IgD-negative memory B cell (primary cell): ENCODE measurements at regions not wholly inside any gene's neighbourhood (a gene's known extent, or its start where the extent isn't known, plus 50 kb on each side); places are given as distances from the start of the nearest gene placed in this dataset.

Experiments
- H3K27ac Mint-ChIP-seq, 3 donors: one replicate each; pipeline ENCODE4 v1.8.0; 2020 to 2022; ENCODE audit warnings: mild to moderate bottlenecking in 3 of 3, mixed read lengths in 3 of 3, moderate library complexity in 1 of 3
- H3K27me3 Mint-ChIP-seq: one replicate; pipeline ENCODE4 v1.8.0; 2021; ENCODE audit warnings: mixed read lengths
- H3K36me3 Mint-ChIP-seq: one replicate; pipeline ENCODE4 v1.8.0; 2020; ENCODE audit warnings: mild to moderate bottlenecking, mixed read lengths
- H3K4me1 Mint-ChIP-seq, 3 donors: one replicate each; pipeline ENCODE4 v1.8.0; 2020 to 2022; ENCODE audit warnings: mixed read lengths in 3 of 3, mild to moderate bottlenecking in 1 of 3
- H3K4me3 Mint-ChIP-seq, 4 donors: one replicate each; pipeline ENCODE4 v1.8.0; 2020 to 2022; ENCODE audit warnings: mild to moderate bottlenecking in 4 of 4, mixed read lengths in 4 of 4, moderate library complexity in 3 of 4
- H3K9me3 Mint-ChIP-seq, 3 donors: one replicate each; pipeline ENCODE4 v1.8.0; 2020 to 2021; ENCODE audit warnings: mixed read lengths in 3 of 3, mild to moderate bottlenecking in 1 of 3

DNA sequence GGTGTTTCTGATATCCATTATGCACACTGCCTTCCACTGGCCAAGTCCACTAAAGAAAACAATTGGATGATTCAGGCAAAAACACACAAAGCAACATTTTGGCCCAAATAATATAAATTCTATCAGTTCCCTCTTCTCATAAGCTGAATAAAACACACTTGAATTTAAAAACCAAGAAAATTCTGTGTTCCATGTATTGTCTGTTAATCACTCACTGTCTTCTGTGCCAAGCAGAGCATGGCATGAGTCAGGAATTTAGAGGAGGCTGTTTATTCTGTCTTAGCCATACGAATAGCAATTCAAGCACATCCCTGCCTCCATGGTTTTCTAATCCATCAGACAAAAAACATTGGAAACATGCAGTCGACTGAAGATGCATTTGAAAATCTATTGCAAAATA lies 215.6 kb upstream of the UMPS start:
- Mint-ChIP-seq H3K4me3 (no peak overlapping the region), H3K9me3 (no peaks in the 10 kb centered on the region), H3K36me3 (no peaks in the 10 kb centered on the region), H3K4me1 (no peaks in the 10 kb centered on the region), H3K27me3 (peaks cover 17% of the 10 kb centered on the region), H3K27ac (no peak overlapping the region)

DNA sequence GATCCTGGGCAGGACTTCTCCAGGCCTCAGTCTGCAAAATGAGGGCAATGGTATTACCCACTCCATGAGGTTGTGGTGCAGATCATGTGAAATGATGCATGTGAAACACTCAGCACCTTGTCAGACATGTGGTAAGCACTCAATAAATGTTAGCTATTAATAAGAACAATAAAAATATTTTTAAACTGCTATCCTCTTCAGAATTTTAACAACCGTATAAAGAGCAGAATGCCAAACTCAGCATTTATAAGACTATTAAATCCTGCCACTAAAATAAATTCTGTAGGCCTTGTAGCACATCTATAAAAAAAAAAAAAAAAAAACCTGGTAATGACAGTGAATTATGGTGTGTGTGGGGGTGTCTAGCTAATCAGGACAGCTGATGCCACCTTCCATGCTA lies 213.9 kb upstream of the UMPS start:
- Mint-ChIP-seq H3K27ac (no peak overlapping the region), H3K9me3 (no peaks in the 10 kb centered on the region), H3K27me3 (peaks cover 13% of the 10 kb centered on the region), H3K4me1 (no peaks in the 10 kb centered on the region), H3K4me3 (no peak overlapping the region), H3K36me3 (no peaks in the 10 kb centered on the region)

- Mint-ChIP-seq H3K36me3 (no peaks in the 10 kb centered on the region), H3K27ac (no peak overlapping the region), H3K4me1 (no peaks in the 10 kb centered on the region), H3K4me3 (no peak overlapping the region), H3K27me3 (peaks cover 13% of the 10 kb centered on the region), H3K9me3 (no peaks in the 10 kb centered on the region)
Measured at GRCh38 chr3:124517306-124517705, 212.9 kb upstream of the UMPS start.

- H3K27me3 Mint-ChIP-seq, result peaks cover 13% of the 10 kb centered on the region
- no peaks in the 10 kb centered on the region for H3K4me1 Mint-ChIP-seq
- no peak overlapping the region for H3K27ac Mint-ChIP-seq
- no peaks in the 10 kb centered on the region for H3K36me3 Mint-ChIP-seq
- H3K4me3 Mint-ChIP-seq, result no peak overlapping the region
- no peaks in the 10 kb centered on the region for H3K9me3 Mint-ChIP-seq
Measured at GRCh38 chr3:124518350-124518749, 211.9 kb upstream of the UMPS start.

DNA sequence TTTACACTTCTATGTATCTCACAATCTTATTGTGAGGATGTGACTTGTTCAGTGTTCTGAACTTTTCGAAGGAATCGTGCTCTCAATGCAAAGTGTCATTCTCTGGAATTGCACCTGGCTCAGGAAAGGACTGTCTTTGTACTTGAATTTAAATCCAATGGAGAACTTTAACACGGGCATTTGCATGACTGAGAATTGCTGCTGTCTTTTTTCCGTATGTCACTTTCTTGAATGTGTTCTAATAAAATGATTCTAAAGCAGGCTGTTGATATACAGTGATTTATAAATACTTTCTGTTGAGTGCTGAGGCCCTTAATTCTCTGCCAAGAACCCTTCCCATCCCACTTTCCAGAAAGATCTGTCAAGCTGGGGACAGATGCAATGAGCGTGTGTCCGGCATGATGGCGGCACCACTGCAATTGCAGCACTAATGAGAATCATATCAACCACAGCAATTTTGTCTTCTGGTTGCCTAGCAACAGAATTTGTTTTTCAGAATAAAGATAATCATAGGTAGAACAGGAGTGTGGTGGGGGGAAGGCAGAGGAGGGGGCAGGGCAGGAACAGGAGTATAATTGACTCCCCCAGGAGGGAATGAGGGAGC lies 210.6 kb upstream of the UMPS start:
- Mint-ChIP-seq H3K27ac (no peak overlapping the region), H3K4me1 (no peaks in the 10 kb centered on the region), H3K36me3 (no peaks in the 10 kb centered on the region), H3K9me3 (no peaks in the 10 kb centered on the region), H3K4me3 (no peak overlapping the region), H3K27me3 (peaks cover 7% of the 10 kb centered on the region)

- H3K4me3 Mint-ChIP-seq, result no peak overlapping the region
- no peaks in the 10 kb centered on the region for H3K4me1 Mint-ChIP-seq
- H3K27ac Mint-ChIP-seq, result no peak overlapping the region
- H3K36me3 Mint-ChIP-seq, result no peaks in the 10 kb centered on the region
- peaks cover 0 to 6% (median 2%) of the 10 kb centered on the region in 3 donors for H3K9me3 Mint-ChIP-seq
- H3K27me3 Mint-ChIP-seq, result peaks cover 7% of the 10 kb centered on the region
Measured at GRCh38 chr3:124520970-124521369, 209.3 kb upstream of the UMPS start.

DNA sequence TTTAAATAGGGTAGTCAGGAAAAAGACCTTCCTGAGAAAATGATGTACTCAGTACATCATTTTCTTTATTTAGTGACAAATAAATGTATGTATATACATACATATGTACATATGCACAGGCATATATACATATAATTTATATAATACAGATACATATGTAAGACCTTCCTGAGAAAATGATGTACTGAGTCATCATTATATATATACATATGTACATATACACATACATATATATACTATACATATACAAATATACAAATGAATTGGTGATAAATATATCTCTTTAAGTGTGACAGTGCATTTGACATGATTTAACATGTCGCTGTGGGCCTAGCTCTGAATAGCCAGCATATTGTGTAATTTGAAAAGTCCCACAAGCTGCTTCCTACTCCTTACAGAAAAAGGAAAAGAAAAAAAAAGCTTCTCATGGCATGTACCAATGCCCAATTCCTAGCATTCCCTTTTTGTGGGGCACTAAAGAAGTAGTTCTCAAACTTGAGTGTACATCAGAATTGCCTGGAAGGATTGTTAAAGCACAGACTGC lies 208.1 kb upstream of the UMPS start:
- Mint-ChIP-seq H3K27me3 (peaks cover 7% of the 10 kb centered on the region), H3K4me1 (no peaks in the 10 kb centered on the region), H3K4me3 (no peak overlapping the region), H3K27ac (no peak overlapping the region), H3K9me3 (peaks cover 0 to 6% (median 2%) of the 10 kb centered on the region in 3 donors), H3K36me3 (no peaks in the 10 kb centered on the region)

- peaks cover 2% of the 10 kb centered on the region for H3K27me3 Mint-ChIP-seq
- H3K4me1 Mint-ChIP-seq, result no peaks in the 10 kb centered on the region
- H3K9me3 Mint-ChIP-seq, result peaks cover 0 to 6% (median 2%) of the 10 kb centered on the region in 3 donors
- H3K36me3 Mint-ChIP-seq, result no peaks in the 10 kb centered on the region
- H3K4me3 Mint-ChIP-seq, result no peak overlapping the region
- H3K27ac Mint-ChIP-seq, result no peak overlapping the region
Measured at GRCh38 chr3:124526601-124527000, 203.7 kb upstream of the UMPS start.

GRCh38 chr3:124529826-124530571 lies 200.3 kb upstream of the UMPS start:
- H3K27ac Mint-ChIP-seq, result no peak overlapping the region
- peaks cover 12% of the 10 kb centered on the region for H3K27me3 Mint-ChIP-seq
- H3K36me3 Mint-ChIP-seq, result no peaks in the 10 kb centered on the region
- H3K9me3 Mint-ChIP-seq, result peaks cover 0 to 5% (median 2%) of the 10 kb centered on the region in 3 donors
- H3K4me3 Mint-ChIP-seq, result no peak overlapping the region
- H3K4me1 Mint-ChIP-seq, result no peaks in the 10 kb centered on the region

- Mint-ChIP-seq H3K27me3 (peaks cover 18% of the 10 kb centered on the region), H3K4me1 (no peaks in the 10 kb centered on the region), H3K27ac (no peak overlapping the region), H3K9me3 (no peaks in the 10 kb centered on the region), H3K4me3 (no peak overlapping the region), H3K36me3 (no peaks in the 10 kb centered on the region)
Measured at GRCh38 chr3:124530916-124531315, 199.3 kb upstream of the UMPS start.

- Mint-ChIP-seq H3K9me3 (no peaks in the 10 kb centered on the region), H3K27me3 (peaks cover 18% of the 10 kb centered on the region), H3K4me1 (no peaks in the 10 kb centered on the region)
Measured at GRCh38 chr3:124532071-124532470, 198.2 kb upstream of the UMPS start.

GRCh38 chr3:124535306-124535705 lies 194.9 kb upstream of the UMPS start:
- H3K27ac Mint-ChIP-seq, result no peak overlapping the region
- H3K9me3 Mint-ChIP-seq, result no peaks in the 10 kb centered on the region
- H3K36me3 Mint-ChIP-seq, result no peaks in the 10 kb centered on the region
- peaks cover 18% of the 10 kb centered on the region for H3K27me3 Mint-ChIP-seq
- no peaks in the 10 kb centered on the region for H3K4me1 Mint-ChIP-seq
- no peak overlapping the region for H3K4me3 Mint-ChIP-seq

More at GRCh38 chr3:124532071-124532470, 198.2 kb upstream of the UMPS start:
- Mint-ChIP-seq H3K36me3 (no peaks in the 10 kb centered on the region), H3K4me3 (no peak overlapping the region), H3K27ac (no peak overlapping the region)

GRCh38 chr3:124540550-124541211 lies 189.6 kb upstream of the UMPS start:
- no peaks in the 10 kb centered on the region for H3K9me3 Mint-ChIP-seq
- H3K27me3 Mint-ChIP-seq, result peaks cover 4% of the 10 kb centered on the region
- H3K4me1 Mint-ChIP-seq, result no peaks in the 10 kb centered on the region

DNA sequence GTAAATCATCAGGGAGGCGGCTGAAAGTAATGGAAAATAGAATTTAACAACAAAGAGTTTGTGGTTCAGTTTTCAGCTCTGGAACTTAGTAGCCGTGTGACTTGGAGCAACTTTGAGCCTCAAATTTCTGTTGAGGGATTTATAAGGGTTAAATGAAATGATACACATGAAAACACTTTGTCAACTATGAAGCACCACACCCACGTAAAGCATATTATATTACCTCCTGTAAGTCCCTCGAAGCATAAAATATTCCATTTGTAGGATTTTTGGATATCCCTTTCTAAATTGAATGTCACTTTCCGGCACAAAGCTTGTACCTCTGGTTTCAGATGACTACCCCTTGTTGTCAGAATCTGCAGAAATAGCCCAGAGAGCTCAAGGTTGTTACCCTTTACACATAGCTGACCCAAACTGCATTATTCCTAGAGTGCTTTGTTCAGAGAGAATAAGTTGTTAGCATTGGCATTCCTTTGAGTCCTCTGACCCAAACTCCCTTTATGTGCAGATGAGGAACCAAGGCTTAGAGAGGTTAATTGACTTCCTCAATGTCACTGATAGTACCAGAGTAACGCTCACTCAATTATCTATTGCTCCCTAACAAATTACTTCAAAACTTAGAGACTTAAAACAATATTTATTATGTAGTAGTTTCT lies 187.9 kb upstream of the UMPS start:
- H3K27me3 Mint-ChIP-seq, result peaks cover 7% of the 10 kb centered on the region
- no peaks in the 10 kb centered on the region for H3K9me3 Mint-ChIP-seq
- H3K4me3 Mint-ChIP-seq, result no peak overlapping the region
- H3K4me1 Mint-ChIP-seq, result no peaks in the 10 kb centered on the region
- no peak overlapping the region for H3K27ac Mint-ChIP-seq
- no peaks in the 10 kb centered on the region for H3K36me3 Mint-ChIP-seq

More at GRCh38 chr3:124540550-124541211, 189.6 kb upstream of the UMPS start:
- Mint-ChIP-seq H3K36me3 (no peaks in the 10 kb centered on the region), H3K27ac (no peak overlapping the region), H3K4me3 (no peak overlapping the region)

DNA sequence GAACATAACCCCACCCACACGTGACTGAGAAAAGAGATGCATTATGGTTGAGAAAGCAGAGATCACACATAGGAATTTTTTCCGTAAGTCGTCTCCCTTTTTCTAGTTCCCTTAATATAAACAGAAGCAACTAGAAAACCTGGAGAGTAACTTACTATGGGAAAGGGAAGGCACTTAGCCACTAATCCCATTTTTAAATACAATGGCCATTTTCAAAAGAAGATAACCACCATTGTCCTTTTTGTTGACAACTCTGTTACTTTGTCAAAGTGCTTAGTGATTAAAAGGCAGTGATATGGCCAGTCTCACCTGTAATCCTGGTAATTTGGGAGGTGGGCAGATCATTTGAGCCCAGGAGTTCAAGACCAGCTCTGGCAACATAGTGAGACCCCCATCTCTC lies 184.4 kb upstream of the UMPS start:
- Mint-ChIP-seq H3K9me3 (no peaks in the 10 kb centered on the region), H3K4me1 (no peaks in the 10 kb centered on the region), H3K27ac (no peak overlapping the region), H3K36me3 (no peaks in the 10 kb centered on the region), H3K4me3 (no peak overlapping the region), H3K27me3 (peaks cover 7% of the 10 kb centered on the region)
